Spinal cord (tissue), 9 donors: ENCODE measurements at regions not wholly inside any gene's neighbourhood (a gene's known extent, or its start where the extent isn't known, plus 50 kb on each side); places are given as distances from the start of the nearest gene placed in this dataset.
"Not testable (repeated sequence)": the region's sequence is repeated elsewhere in the genome, so short reads cannot be mapped to it uniquely, and the experiment has no call there.

Experiments used
- DNase-seq, 6 donors: peaks; one replicate each; pipeline versions ENCODE4 v3.0.0 to v3.0.0-alpha.2; 2013 to 2015; ENCODE audit warnings: low spot score in 6 of 6, low read depth in 4 of 6
- H3K27ac ChIP-seq: one replicate; pipeline ENCODE4 v1.5.1; 2013; ENCODE audit warnings: low read depth, low read length, control low read depth
- H3K27me3 ChIP-seq: one replicate; pipeline ENCODE4 v1.6.1; 2013; ENCODE audit warnings: low read length; ENCODE audit not compliant: control insufficient read depth, insufficient read depth
- H3K36me3 ChIP-seq: one replicate; pipeline ENCODE4 v1.6.1; 2013; ENCODE audit warnings: low read length; ENCODE audit not compliant: control insufficient read depth, insufficient read depth
- H3K4me1 ChIP-seq: one replicate; pipeline ENCODE4 v1.6.1; 2013; ENCODE audit warnings: low read length; ENCODE audit not compliant: control insufficient read depth, insufficient read depth
- H3K4me3 ChIP-seq: one replicate; pipeline ENCODE4 v1.5.1; 2013; ENCODE audit warnings: low read depth, low read length, control low read depth
- H3K9me3 ChIP-seq: one replicate; pipeline ENCODE4 v1.6.1; 2013; ENCODE audit warnings: low read length; ENCODE audit not compliant: control insufficient read depth, insufficient read depth
- WGBS: methylation state at CpG from one replicate; pipeline ENCODE4 v1.1.5; 2013; ENCODE audit warnings: missing lambda C conversion rate; ENCODE audit not compliant: insufficient coverage; 5-methylcytosine and 5-hydroxymethylcytosine counted together
- donor health status: healthy.

GRCh38 chr1:213582976-213583567 is 404.7 kb upstream of the PROX1 start:
- Histone ChIP-seq H3K9me3 (no peaks in the 10 kb centered on the region), H3K36me3 (no peaks in the 10 kb centered on the region), H3K27ac (no peak overlapping the region), H3K4me3 (no peak overlapping the region), H3K4me1 (no peaks in the 10 kb centered on the region), H3K27me3 (no peaks in the 10 kb centered on the region)
- 75% methylated on average over 3 of the region's 6 CpGs for WGBS
- DNase-seq: no peak

GRCh38 chr1:213584272-213584671 is 403.5 kb upstream of the PROX1 start:
- Histone ChIP-seq H3K36me3 (no peaks in the 10 kb centered on the region), H3K9me3 (no peaks in the 10 kb centered on the region), H3K4me3 (no peak overlapping the region), H3K27me3 (no peaks in the 10 kb centered on the region), H3K4me1 (no peaks in the 10 kb centered on the region), H3K27ac (no peak overlapping the region)
- WGBS: no CpG with 5 or more reads among the region's 2 CpGs
- DNase-seq: peak in 1 of 6 donors; percentile 33

DNA sequence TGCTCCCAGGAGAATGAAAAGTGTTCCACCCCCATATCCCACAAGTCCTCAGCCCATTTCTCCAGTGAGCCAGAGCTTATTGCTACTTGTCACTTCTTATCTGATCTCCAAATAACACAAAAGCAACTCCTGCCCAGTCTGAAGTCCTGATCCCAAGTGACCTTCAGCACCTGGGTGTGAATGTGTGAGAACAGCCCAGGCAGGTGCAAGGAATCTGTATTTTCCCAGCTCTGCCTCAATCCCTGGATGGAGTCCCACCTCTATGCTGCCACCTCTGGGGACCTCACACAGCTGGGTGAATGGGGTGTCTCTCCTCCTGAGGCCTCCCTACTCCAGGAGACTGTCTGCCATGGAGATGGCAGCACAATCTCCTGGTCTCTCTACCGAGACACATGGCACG is 402.4 kb upstream of the PROX1 start:
- Histone ChIP-seq H3K4me3 (no peak overlapping the region), H3K9me3 (no peaks in the 10 kb centered on the region), H3K27me3 (no peaks in the 10 kb centered on the region), H3K36me3 (no peaks in the 10 kb centered on the region), H3K27ac (no peak overlapping the region), H3K4me1 (no peaks in the 10 kb centered on the region)
- 93% methylated on average over 2 of the region's 2 CpGs for WGBS
- no peak for DNase-seq

DNA sequence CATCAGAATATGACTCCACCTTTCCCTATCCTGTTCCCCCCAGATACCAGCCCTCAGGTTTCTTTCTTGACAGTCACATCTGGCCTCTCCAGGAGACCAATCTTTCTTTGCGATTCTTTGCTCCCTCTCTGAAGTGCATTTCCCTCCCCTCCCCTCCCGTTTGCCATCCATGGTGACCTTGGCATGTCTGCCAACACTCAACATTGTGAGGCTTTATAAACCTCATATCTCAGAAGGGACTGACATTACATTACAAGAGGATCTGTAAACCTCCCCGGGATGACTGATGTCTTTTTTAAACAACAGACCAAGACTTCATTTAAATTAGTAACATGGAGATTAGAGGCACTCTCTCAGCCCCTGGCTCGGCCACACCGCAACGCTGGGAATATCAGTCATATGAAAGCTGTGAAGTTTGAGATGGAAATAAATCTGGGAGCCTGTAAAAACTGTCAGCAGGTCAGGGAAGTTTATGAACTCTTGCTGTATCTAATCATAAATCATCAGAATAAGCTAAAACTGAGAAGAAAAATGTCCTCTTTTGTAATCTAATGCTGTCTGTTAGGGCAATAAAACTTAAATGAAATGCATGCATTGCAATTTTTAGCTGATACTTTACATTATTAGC is 401.7 kb upstream of the PROX1 start:
- no peaks in the 10 kb centered on the region for H3K36me3 ChIP-seq
- H3K4me3 ChIP-seq: no peak overlapping the region
- H3K27me3 ChIP-seq: no peaks in the 10 kb centered on the region
- H3K4me1 ChIP-seq: no peaks in the 10 kb centered on the region
- no peak overlapping the region for H3K27ac ChIP-seq
- H3K9me3 ChIP-seq: no peaks in the 10 kb centered on the region
- 43% methylated on average over 2 of the region's 6 CpGs for WGBS
- peak in 1 of 6 donors; percentile 47 for DNase-seq

GRCh38 chr1:213586587-213586972 is 401.2 kb upstream of the PROX1 start:
- no peaks in the 10 kb centered on the region for H3K4me1 ChIP-seq
- no peak for DNase-seq
- no peaks in the 10 kb centered on the region for H3K36me3 ChIP-seq
- no peaks in the 10 kb centered on the region for H3K27me3 ChIP-seq
- no peak overlapping the region for H3K27ac ChIP-seq
- WGBS: no CpG with 5 or more reads among the region's 1 CpG
- no peak overlapping the region for H3K4me3 ChIP-seq
- H3K9me3 ChIP-seq: no peaks in the 10 kb centered on the region

GRCh38 chr1:213596729-213597128 is 391.0 kb upstream of the PROX1 start:
- H3K27ac ChIP-seq: no peak overlapping the region
- H3K36me3 ChIP-seq: no peaks in the 10 kb centered on the region
- H3K27me3 ChIP-seq: no peaks in the 10 kb centered on the region
- H3K9me3 ChIP-seq: no peaks in the 10 kb centered on the region
- no peak overlapping the region for H3K4me3 ChIP-seq
- no peak for DNase-seq
- WGBS: 93% methylated on average over 6 of the region's 7 CpGs
- H3K4me1 ChIP-seq: no peaks in the 10 kb centered on the region

DNA sequence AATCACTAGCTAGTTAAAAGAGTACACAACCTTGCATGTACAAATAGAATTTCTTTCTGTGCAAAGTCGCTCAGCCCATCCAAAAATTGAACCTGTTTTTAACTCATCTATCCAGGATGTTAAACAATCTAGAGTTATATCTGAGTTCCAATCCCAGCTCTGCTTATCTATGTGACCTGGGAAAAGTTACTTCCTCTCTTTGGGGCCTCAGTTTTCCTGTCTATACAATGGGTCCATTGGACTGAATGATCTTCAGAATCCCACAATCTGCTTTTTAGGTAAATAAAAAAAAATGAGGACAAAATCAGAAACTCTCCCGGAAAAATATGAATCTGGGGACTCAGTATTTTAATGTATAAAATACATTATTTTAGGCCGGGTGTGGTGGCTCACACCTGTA is 389.5 kb upstream of the PROX1 start:
- no peak overlapping the region for H3K27ac ChIP-seq
- 100% methylated on average over 1 of the region's 3 CpGs for WGBS
- no peaks in the 10 kb centered on the region for H3K4me1 ChIP-seq
- H3K9me3 ChIP-seq: no peaks in the 10 kb centered on the region
- H3K4me3 ChIP-seq: no peak overlapping the region
- no peak for DNase-seq
- no peaks in the 10 kb centered on the region for H3K36me3 ChIP-seq
- H3K27me3 ChIP-seq: no peaks in the 10 kb centered on the region

DNA sequence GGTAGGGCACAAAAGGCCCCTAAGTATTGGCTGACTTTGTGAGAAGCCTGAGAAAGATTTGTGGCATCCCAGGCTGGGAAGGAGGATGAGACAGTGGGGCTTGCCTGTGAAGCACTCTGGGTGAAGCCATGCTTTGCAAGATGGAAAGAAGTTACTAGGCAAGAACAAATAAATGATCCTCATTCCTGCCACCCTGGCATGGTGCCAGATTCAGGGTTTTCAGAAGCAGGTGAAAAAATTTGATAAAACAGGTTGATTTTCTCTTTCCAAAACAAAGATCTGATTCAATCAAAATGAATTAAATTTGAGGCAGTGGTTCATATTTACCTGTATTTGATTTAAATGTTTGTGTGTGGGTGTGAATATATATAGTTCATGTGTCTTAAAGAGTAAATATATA is 386.9 kb upstream of the PROX1 start:
- DNase-seq: peak in 1 of 6 donors; percentile 17
- Histone ChIP-seq H3K27ac (no peak overlapping the region), H3K4me3 (no peak overlapping the region), H3K36me3 (no peaks in the 10 kb centered on the region), H3K27me3 (no peaks in the 10 kb centered on the region), H3K9me3 (no peaks in the 10 kb centered on the region), H3K4me1 (no peaks in the 10 kb centered on the region)

DNA sequence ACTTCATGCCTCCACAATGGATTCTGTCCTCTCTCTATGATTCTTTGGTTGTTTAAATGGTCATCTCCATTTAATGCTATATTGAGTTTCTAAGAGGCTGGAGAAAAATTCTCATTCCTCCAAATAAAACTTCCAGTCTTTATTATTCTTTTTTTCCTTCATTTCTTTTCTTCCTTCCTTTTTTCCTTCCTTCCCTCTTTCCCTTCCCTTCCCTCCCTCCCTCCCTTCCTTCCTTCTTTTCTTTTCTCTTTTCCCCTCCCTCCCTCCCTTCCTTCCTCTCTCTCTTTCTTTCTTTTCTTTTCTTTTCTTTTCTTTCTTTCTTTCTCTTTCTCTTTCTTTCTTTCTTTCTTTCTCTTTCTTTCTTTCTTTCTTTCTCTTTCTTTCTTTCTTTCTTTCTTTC is 386.1 kb upstream of the PROX1 start:
- H3K36me3 ChIP-seq, H3K4me1 ChIP-seq, H3K4me3 ChIP-seq, H3K9me3 ChIP-seq, H3K27ac ChIP-seq, H3K27me3 ChIP-seq, DNase-seq: not testable (repeated sequence)

DNA sequence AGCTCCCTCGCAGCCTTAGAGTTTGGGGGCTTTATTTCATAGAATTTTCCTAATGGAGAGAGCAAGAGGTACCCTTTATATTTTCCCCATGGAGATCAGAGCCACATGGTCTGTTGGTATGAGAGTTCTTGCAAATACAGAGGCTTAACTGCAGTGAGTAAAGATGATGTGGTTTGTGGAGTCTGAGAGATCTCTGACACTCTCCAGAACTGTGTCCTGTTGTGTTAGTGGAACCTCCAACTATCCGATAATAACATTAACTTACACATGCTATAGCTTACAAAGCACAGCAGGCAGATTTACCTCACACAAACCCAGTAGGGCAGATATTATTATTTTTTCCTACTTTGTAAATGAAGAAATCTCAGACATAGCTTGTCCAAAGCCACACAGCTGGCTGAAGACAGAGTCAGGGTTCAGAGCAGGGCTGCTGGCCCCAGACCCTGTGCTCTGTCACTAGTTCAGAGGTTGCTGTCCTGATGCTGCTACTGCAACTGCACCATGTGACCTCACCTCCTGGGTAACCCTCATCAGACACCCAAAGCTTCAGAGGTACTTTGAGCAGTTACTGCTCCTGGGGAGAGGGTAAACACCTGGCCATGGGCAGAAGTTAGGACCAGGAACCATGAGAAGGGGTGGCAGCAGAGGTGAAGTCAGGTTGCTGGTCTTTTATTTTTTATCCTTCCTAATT is 384.8 kb upstream of the PROX1 start:
- Histone ChIP-seq H3K9me3 (no peaks in the 10 kb centered on the region), H3K27me3 (no peaks in the 10 kb centered on the region), H3K27ac (no peak overlapping the region), H3K4me1 (no peaks in the 10 kb centered on the region), H3K36me3 (no peaks in the 10 kb centered on the region), H3K4me3 (no peak overlapping the region)
- DNase-seq: no peak
- WGBS: no CpG with 5 or more reads among the region's 2 CpGs
